ENCODE measurements at regions not wholly inside any gene's neighbourhood (a gene's known extent, or its start where the extent isn't known, plus 50 kb on each side); places are given as distances from the start of the nearest gene placed in this dataset.

- no peak for DNase-seq (ENCODE audit: low read depth, low spot score)
- Histone ChIP-seq H3K4me3 (ENCODE audit: low read depth in 2 of 2, low read length in 2 of 2) (no peak overlapping the region), H3K4me1 (ENCODE audit: control insufficient read depth, insufficient read depth, low read length) (no peaks in the 10 kb centered on the region), H3K36me3 (ENCODE audit: control insufficient read depth, insufficient read depth, low read length) (no peaks in the 10 kb centered on the region), H3K27ac (ENCODE audit: low read length) (no peak overlapping the region), H3K27me3 (ENCODE audit: control insufficient read depth, insufficient read depth, low read length) (no peaks in the 10 kb centered on the region; the same call in 1 of the 2 replicates), H3K9me3 (ENCODE audit: control insufficient read depth, insufficient read depth, low read depth, low read length) (no peaks in the 10 kb centered on the region)
- no TSS peak for BruUV-seq (replicated peaks)
- ATAC-seq: no peak
- intact Hi-C loops (cut with micrococcal nuclease; ENCODE audit: unreplicated experiment): no loop called here
- POLR2A ChIA-PET: no interaction called here
- TF ChIP-seq CTCF (IDR thresholded peaks at IDR 0.05) (no peak), REST (IDR thresholded peaks at IDR 0.05; ENCODE audit: insufficient read depth in 1 of 2, low read depth in 2 of 2, low read length in 1 of 2) (no peak), SIN3A (IDR thresholded peaks at IDR 0.05; ENCODE audit: borderline replicate concordance, insufficient read depth, low read depth, low read length) (no peak), TCF7L2 (IDR thresholded peaks at IDR 0.05; ENCODE audit: low read depth, low read length) (no peak), POLR2AphosphoS5 (IDR thresholded peaks at IDR 0.05; ENCODE audit: low read depth, low read length) (no peak)
- CTCF ChIA-PET: no interaction called here
- in situ Hi-C loops (cut with HindIII; ENCODE audit: low pct_unique_long_range_greater_than_20kb, low sequenced_read_pairs): no loop called here
Observed at GRCh38 chr2:19576411-19576810, 218.0 kb upstream of the OSR1 start.

GRCh38 chr2:19575641-19576040, 217.2 kb upstream of the OSR1 start:
- intact Hi-C loops (cut with micrococcal nuclease; ENCODE audit: unreplicated experiment): no loop called here
- Histone ChIP-seq H3K36me3 (ENCODE audit: control insufficient read depth, insufficient read depth, low read length) (no peaks in the 10 kb centered on the region), H3K4me3 (ENCODE audit: low read depth in 2 of 2, low read length in 2 of 2) (no peak overlapping the region), H3K4me1 (ENCODE audit: control insufficient read depth, insufficient read depth, low read length) (no peaks in the 10 kb centered on the region), H3K9me3 (ENCODE audit: control insufficient read depth, insufficient read depth, low read depth, low read length) (no peaks in the 10 kb centered on the region), H3K27me3 (ENCODE audit: control insufficient read depth, insufficient read depth, low read length) (no peaks in the 10 kb centered on the region; the same call in 1 of the 2 replicates), H3K27ac (ENCODE audit: low read length) (no peak overlapping the region)
- no peak for ATAC-seq
- ChIA-PET CTCF (no interaction called here), POLR2A (no interaction called here)
- no peak for DNase-seq (ENCODE audit: low read depth, low spot score)
- no TSS peak for BruUV-seq (replicated peaks)
- TF ChIP-seq CTCF (IDR thresholded peaks at IDR 0.05) (no peak), REST (IDR thresholded peaks at IDR 0.05; ENCODE audit: insufficient read depth in 1 of 2, low read depth in 2 of 2, low read length in 1 of 2) (no peak), SIN3A (IDR thresholded peaks at IDR 0.05; ENCODE audit: borderline replicate concordance, insufficient read depth, low read depth, low read length) (no peak), POLR2AphosphoS5 (IDR thresholded peaks at IDR 0.05; ENCODE audit: low read depth, low read length) (no peak), TCF7L2 (IDR thresholded peaks at IDR 0.05; ENCODE audit: low read depth, low read length) (no peak)
- in situ Hi-C loops (cut with HindIII; ENCODE audit: low pct_unique_long_range_greater_than_20kb, low sequenced_read_pairs): no loop called here
